SK-N-SH (cell line): ENCODE measurements at regions not wholly inside any gene's neighbourhood (a gene's known extent, or its start where the extent isn't known, plus 50 kb on each side); places are given as distances from the start of the nearest gene placed in this dataset.

Experiments used
- CTCF ChIA-PET: fragments of 300-600, 350-600 bp; formaldehyde crosslinking; extraction: SDS; loops from one replicate; lab custom pipeline; 2021; lab: Yijun Ruan, JAX
- POLR2A ChIA-PET: fragments of 350-600 bp; sonication (Branson Sonifier 250); formaldehyde crosslinking; extraction: SDS; loops from one replicate; lab custom pipeline; 2020; ENCODE audit warnings: antibody characterized with exemption, inconsistent platforms; lab: Yijun Ruan, JAX
- DNase-seq: peaks from one replicate; pipeline ENCODE4 v3.0.0; 2012
- H2AFZ ChIP-seq: fragments of 200-600 bp; sonication (generic); 2 replicates; pipeline ENCODE4 v1.8.1; 2016; ENCODE audit warnings: antibody characterized with exemption, mild to moderate bottlenecking, low read depth
- H3F3A ChIP-seq: fragments of 200-600 bp; sonication (generic); replicated peaks from 2 replicates; pipeline ENCODE3; 2016; ENCODE audit warnings: antibody characterized with exemption, mild to moderate bottlenecking; ENCODE audit not compliant: insufficient read depth
- H3K27ac ChIP-seq, 2 experiments: fragments of 200-500 bp in 1 of 2; fragments of 200-600 bp in 1 of 2; sonication (Bioruptor generic) in 1 of 2; sonication (generic), shearing (Covaris generic) in 1 of 2; 2 replicates each; pipeline versions ENCODE4 v1.5.1 to v1.6.1; 2014 to 2016; ENCODE audit warnings: low read depth in 2 of 2, inconsistent platforms in 1 of 2, low read length in 1 of 2, mild to moderate bottlenecking in 1 of 2, mixed read lengths in 1 of 2
- H3K27me3 ChIP-seq: fragments of 200-600 bp; sonication (generic), shearing (Covaris generic); 2 replicates; pipeline ENCODE4 v1.6.1; 2016; ENCODE audit warnings: mixed run types; ENCODE audit not compliant: insufficient read depth
- H3K36me3 ChIP-seq, 2 experiments: fragments of 200-500 bp in 1 of 2; fragments of 200-600 bp in 1 of 2; sonication (Bioruptor generic) in 1 of 2; sonication (generic) in 1 of 2; replicated peaks in 1 of 2; 2 replicates each; pipeline versions ENCODE3 to v1.5.1; 2014 to 2016; ENCODE audit warnings: low read length in 1 of 2, mild to moderate bottlenecking in 1 of 2; ENCODE audit not compliant: insufficient read depth in 2 of 2, control insufficient read depth in 1 of 2
- H3K4me1 ChIP-seq, 2 experiments: fragments of 200-500 bp in 1 of 2; fragments of 200-600 bp in 1 of 2; sonication (Bioruptor generic) in 1 of 2; sonication (generic), shearing (Covaris generic) in 1 of 2; 2 replicates each; pipeline versions ENCODE4 v1.5.1 to v1.6.1; 2014 to 2016; ENCODE audit warnings: low read depth in 1 of 2, low read length in 1 of 2, mixed run types in 1 of 2; ENCODE audit not compliant: insufficient read depth in 2 of 2, control insufficient read depth in 1 of 2
- H3K4me2 ChIP-seq: fragments of 200-600 bp; sonication (generic), shearing (Covaris generic); 2 replicates; pipeline ENCODE4 v1.6.1; 2017; ENCODE audit warnings: mixed run types
- H3K4me3 ChIP-seq, 2 experiments: fragments of 200-500 bp in 1 of 2; fragments of 200-600 bp in 1 of 2; sonication (Bioruptor generic) in 1 of 2; sonication (generic), shearing (Covaris generic) in 1 of 2; 2 replicates each; pipeline versions ENCODE4 v1.5.1 to v1.8.1; 2014 to 2016; ENCODE audit warnings: low read depth in 2 of 2, inconsistent platforms in 1 of 2, low read length in 1 of 2, mild to moderate bottlenecking in 1 of 2, mixed read lengths in 1 of 2, moderate library complexity in 1 of 2
- H3K79me2 ChIP-seq: fragments of 200-600 bp; sonication (generic); 2 replicates; pipeline ENCODE4 v1.8.1; 2017; ENCODE audit warnings: mild to moderate bottlenecking; ENCODE audit not compliant: insufficient read depth
- H3K9ac ChIP-seq: fragments of 200-600 bp; sonication (generic); 2 replicates; pipeline ENCODE4 v1.6.1; 2017; ENCODE audit warnings: mixed run types
- H3K9me2 ChIP-seq: fragments of 200-600 bp; sonication (generic); 2 replicates; pipeline ENCODE4 v1.6.1; 2017; ENCODE audit warnings: mixed run types
- H3K9me3 ChIP-seq: fragments of 200-600 bp; sonication (generic); 2 replicates; pipeline ENCODE4 v1.6.1; 2017; ENCODE audit warnings: mixed run types, mild to moderate bottlenecking, moderate library complexity
- H4K20me1 ChIP-seq: fragments of 200-600 bp; sonication (generic); 2 replicates; pipeline ENCODE4 v1.6.1; 2017; ENCODE audit warnings: mild to moderate bottlenecking, mixed run types; ENCODE audit not compliant: insufficient read depth
- EP300 ChIP-seq, 2 experiments: IDR thresholded peaks; 2 replicates each; pipeline versions ENCODE4 v1.4.0 to v1.6.1; 2012; ENCODE audit warnings: borderline replicate concordance in 1 of 2, low read depth in 1 of 2, low read length in 1 of 2
- EZH2phosphoT487 ChIP-seq: fragments of 200-600 bp; sonication (generic); IDR thresholded peaks from 2 replicates; pipeline ENCODE4 v1.6.1; 2017; ENCODE audit warnings: low read depth, mixed run types, mild to moderate bottlenecking, antibody characterized with exemption, moderate library complexity, borderline replicate concordance
- FOXM1 ChIP-seq: IDR thresholded peaks from 2 replicates; pipeline ENCODE4 v1.4.0; 2012; ENCODE audit warnings: low read depth, mild to moderate bottlenecking
- GATA2 ChIP-seq: sonication (generic); formaldehyde crosslinking; IDR thresholded peaks from 2 replicates; pipeline ENCODE4 v1.5.0; 2020; ENCODE audit warnings: mild to moderate bottlenecking, missing genetic modification reagents
- MEF2A ChIP-seq: IDR thresholded peaks from 2 replicates; pipeline ENCODE4 v1.4.0; 2012; ENCODE audit warnings: low read depth, borderline replicate concordance
- MXI1 ChIP-seq: IDR thresholded peaks from 2 replicates; pipeline ENCODE4 v1.6.1; 2012; ENCODE audit warnings: mild to moderate bottlenecking, low read depth, low read length, improper control_type of control experiment
- NFIC ChIP-seq: IDR thresholded peaks from 2 replicates; pipeline ENCODE4 v1.4.0; 2012; ENCODE audit warnings: borderline replicate concordance
- PBX3 ChIP-seq: IDR thresholded peaks from 2 replicates; pipeline ENCODE4; 2012
- POLR2AphosphoS5 ChIP-seq: IDR thresholded peaks from 2 replicates; pipeline ENCODE4 v1.6.1; 2012; ENCODE audit warnings: low read depth, low read length
- RAD21 ChIP-seq: IDR thresholded peaks from 2 replicates; pipeline ENCODE4 v1.6.1; 2012; ENCODE audit warnings: mild to moderate bottlenecking, low read length
- RCOR1 ChIP-seq: fragments of 150-350 bp; IDR thresholded peaks from 2 replicates; pipeline ENCODE4 v1.6.1; 2017; ENCODE audit warnings: antibody characterized with exemption, low read length
- RFX5 ChIP-seq: IDR thresholded peaks from 2 replicates; pipeline ENCODE4 v1.6.1; 2012; ENCODE audit warnings: mild to moderate bottlenecking, improper control_type of control experiment, low read length
- RXRA ChIP-seq: IDR thresholded peaks from 2 replicates; pipeline ENCODE4 v1.4.0; 2012; ENCODE audit warnings: low read depth, mild to moderate bottlenecking, borderline replicate concordance
- SIN3A ChIP-seq: IDR thresholded peaks from 2 replicates; pipeline ENCODE4 v1.6.1; 2012; ENCODE audit warnings: low read depth, mild to moderate bottlenecking, low read length, moderate library complexity, borderline replicate concordance
- SMC3 ChIP-seq: IDR thresholded peaks from 2 replicates; pipeline ENCODE4 v1.6.1; 2012; ENCODE audit warnings: low read depth, low read length, improper control_type of control experiment
- TCF12 ChIP-seq: IDR thresholded peaks from 2 replicates; pipeline ENCODE4 v1.4.0; 2012
- TEAD4 ChIP-seq: IDR thresholded peaks from 2 replicates; pipeline ENCODE4 v1.4.0; 2012; ENCODE audit warnings: mild to moderate bottlenecking, borderline replicate concordance; ENCODE audit not compliant: insufficient read depth
- WGBS: methylation state at CpG from one replicate; pipeline ENCODE4 v1.1.6; 2017; ENCODE audit warnings: low lambda C conversion rate; 5-methylcytosine and 5-hydroxymethylcytosine counted together
- TF ChIP-seq, protein P1 (sequence below): IDR thresholded peaks from 2 replicates; pipeline ENCODE4 v1.4.0; 2012; ENCODE audit warnings: low read depth

DNA sequence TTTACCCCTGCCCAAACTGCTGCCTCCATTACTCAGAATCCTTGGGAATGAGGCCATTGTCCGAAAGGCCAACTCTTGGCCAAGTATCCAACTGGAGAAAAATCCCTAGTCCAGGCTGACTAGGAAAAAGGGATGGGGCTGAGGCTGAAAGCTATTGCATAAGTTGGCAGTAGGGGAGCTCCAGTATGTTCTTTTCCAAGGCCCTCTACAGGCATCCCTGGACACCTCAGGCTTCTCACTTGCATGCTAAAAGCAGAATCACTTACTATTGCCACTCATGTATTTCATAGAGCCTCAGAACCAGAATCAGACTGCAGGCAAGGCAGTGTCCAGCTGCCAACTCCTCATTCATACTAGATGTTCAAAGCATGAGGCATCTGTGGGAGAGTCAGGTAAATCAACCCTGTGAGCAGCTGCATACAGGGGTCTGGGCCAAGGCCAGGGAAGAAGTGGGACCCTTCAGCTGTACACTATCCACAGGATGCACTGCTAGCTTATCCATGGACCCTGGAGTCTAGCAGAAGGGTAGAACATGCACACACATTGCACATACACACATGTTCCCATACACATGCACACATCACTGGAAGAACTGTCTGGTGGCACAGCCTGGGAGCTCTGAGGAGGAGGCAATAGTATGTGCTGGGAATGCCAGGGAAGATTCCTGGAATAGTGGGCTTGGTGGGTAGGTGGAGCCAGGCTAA lies 195.3 kb downstream of the C1orf94 start (continued):
- TF ChIP-seq PBX3 (no peak), SMC3 (no peak), TCF12 (no peak), GATA2 (CRISPR knock-in tag) (no peak), FOXM1 (no peak), MXI1 (no peak), NFIC (no peak), RAD21 (no peak), RFX5 (no peak), EZH2phosphoT487 (no peak), RXRA (no peak), RCOR1 (no peak), EP300 (IDR thresholded peaks at IDR 0.05; ENCODE audit: borderline replicate concordance in 1 of 2, low read depth in 1 of 2, low read length in 1 of 2) (no peak)
- TF ChIP-seq, protein P1, sequence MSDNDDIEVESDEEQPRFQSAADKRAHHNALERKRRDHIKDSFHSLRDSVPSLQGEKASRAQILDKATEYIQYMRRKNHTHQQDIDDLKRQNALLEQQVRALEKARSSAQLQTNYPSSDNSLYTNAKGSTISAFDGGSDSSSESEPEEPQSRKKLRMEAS = no peak

DNA sequence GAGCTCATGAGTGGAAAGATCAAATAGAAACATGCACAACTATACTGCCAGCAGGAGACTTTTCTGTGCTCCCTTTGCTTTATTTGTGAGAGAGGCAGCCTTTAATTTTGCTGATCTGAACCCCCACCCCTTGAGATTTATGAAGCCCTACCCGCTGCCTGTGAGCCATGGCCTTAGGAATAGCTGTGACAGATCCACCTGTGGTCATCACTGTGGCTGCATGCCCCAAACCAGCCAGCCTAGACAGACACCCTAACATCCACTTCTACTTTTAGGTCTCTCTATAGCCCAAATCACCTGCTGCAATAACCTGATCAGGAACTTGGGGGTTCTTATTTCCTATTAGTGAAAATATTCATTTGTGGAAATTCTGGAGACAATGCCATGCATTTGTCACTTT lies 196.2 kb downstream of the C1orf94 start:
- Histone ChIP-seq H3K27me3 (no peaks in the 10 kb centered on the region), H3K9me3 (no peaks in the 10 kb centered on the region), H3K79me2 (no peaks in the 10 kb centered on the region), H3K9ac (no peak overlapping the region), H3K4me3 (no peak overlapping the region), H2AFZ (no peak overlapping the region), H3K9me2 (no peaks in the 10 kb centered on the region), H3K36me3 (no peaks in the 10 kb centered on the region), H3K4me2 (no peak overlapping the region), H3F3A (no peaks in the 10 kb centered on the region), H3K4me1 (no peaks in the 10 kb centered on the region; a peak in 1 of 4 replicates), H3K27ac (no peak overlapping the region), H4K20me1 (no peaks in the 10 kb centered on the region)
- WGBS = 0% methylated on average over 1 of the region's 1 CpG
- ChIA-PET POLR2A (no interaction called here), CTCF (interaction anchor here (0.6 to 1.6 kb wide), 6 partner anchors 9 to 626 kb away, joined by 3 to 6 read pairs (median 3); no protein-coding TSS in a partner anchor)
- no peak for DNase-seq
- TF ChIP-seq RXRA = no peak
- no peak for TF ChIP-seq MEF2A
- no peak for TF ChIP-seq SIN3A
- no peak for TF ChIP-seq TEAD4
- no peak for TF ChIP-seq NFIC
- no peak for TF ChIP-seq SMC3
- no peak for TF ChIP-seq EZH2phosphoT487
- TF ChIP-seq EP300 (IDR thresholded peaks at IDR 0.05; ENCODE audit: borderline replicate concordance in 1 of 2, low read depth in 1 of 2, low read length in 1 of 2) = no peak
- TF ChIP-seq RCOR1 = no peak
- TF ChIP-seq POLR2AphosphoS5 = no peak
